T-helper 2 cell (primary cell): ENCODE measurements at regions not wholly inside any gene's neighbourhood (a gene's known extent, or its start where the extent isn't known, plus 50 kb on each side); places are given as distances from the start of the nearest gene placed in this dataset.
"Not testable (repeated sequence)": the region's sequence is repeated elsewhere in the genome, so short reads cannot be mapped to it uniquely, and the experiment has no call there.

ENCODE experiments used
- DNase-seq, 5 experiments: peaks; one replicate each; pipeline versions ENCODE4 v3.0.0 to v3.0.0-alpha.2; 2012 to 2022

GRCh38 chr14:30445011-30445793 is 113.8 kb upstream of the G2E3 start:
- no peak for DNase-seq

- DNase-seq = no peak
Observed at GRCh38 chr14:30445852-30446251, 113.1 kb upstream of the G2E3 start.

- no peak for DNase-seq
Observed at GRCh38 chr14:30450631-30451545, 108.1 kb upstream of the G2E3 start.

- DNase-seq = no peak
Observed at GRCh38 chr14:30456296-30456695, 102.7 kb upstream of the G2E3 start.

- DNase-seq = no peak
Observed at GRCh38 chr14:30462358-30462757, 96.6 kb upstream of the G2E3 start.

- DNase-seq = no peak
Observed at GRCh38 chr14:30464481-30464880, 94.5 kb upstream of the G2E3 start.

GRCh38 chr14:30468354-30468753 is 90.6 kb upstream of the G2E3 start:
- no peak for DNase-seq

GRCh38 chr14:30471980-30472379 is 87.0 kb upstream of the G2E3 start:
- no peak for DNase-seq

GRCh38 chr14:30473846-30474696 is 84.9 kb upstream of the G2E3 start:
- DNase-seq = not testable (repeated sequence)

- DNase-seq = no peak
Observed at GRCh38 chr14:30482276-30482675, 76.7 kb upstream of the G2E3 start.

GRCh38 chr14:30484201-30484600 is 74.8 kb upstream of the G2E3 start:
- no peak for DNase-seq

GRCh38 chr14:30484976-30485375 is 74.0 kb upstream of the G2E3 start:
- DNase-seq = no peak

- DNase-seq = no peak
Observed at GRCh38 chr14:30496852-30497251, 62.1 kb upstream of the G2E3 start.

GRCh38 chr14:30499358-30499757 is 59.6 kb upstream of the G2E3 start:
- DNase-seq = no peak

- no peak for DNase-seq
Observed at GRCh38 chr14:30500222-30500621, 58.7 kb upstream of the G2E3 start.

GRCh38 chr14:30507209-30507608 is 51.7 kb upstream of the G2E3 start:
- no peak for DNase-seq
